Calu3 (cell line): ENCODE measurements at regions not wholly inside any gene's neighbourhood (a gene's known extent, or its start where the extent isn't known, plus 50 kb on each side); places are given as distances from the start of the nearest gene placed in this dataset.

ENCODE experiments used
- BruUV-seq: library from RNA; stranded (reverse); fragments of 400-500 nt; replicated peaks from 2 replicates; lab custom pipeline; 2021; lab: Mats Ljungman, UMichigan
- CTCF ChIA-PET: fragments of 300-600 bp; sonication (Branson Sonifier 250); formaldehyde crosslinking; loops from one replicate; lab custom pipeline; 2022; ENCODE audit warnings: antibody characterized with exemption; lab: Charles Lee
- DNase-seq: peaks from one replicate; pipeline ENCODE4 v3.0.0; 2022
- H3K27ac Mint-ChIP-seq: one replicate; pipeline ENCODE4 v1.8.0; 2022; ENCODE audit warnings: mixed read lengths; ENCODE audit not compliant: unreplicated experiment
- H3K27me3 Mint-ChIP-seq: one replicate; pipeline ENCODE4 v1.8.0; 2022; ENCODE audit warnings: mixed read lengths; ENCODE audit not compliant: unreplicated experiment
- H3K36me3 Mint-ChIP-seq: one replicate; pipeline ENCODE4 v1.8.0; 2022; ENCODE audit warnings: mild to moderate bottlenecking, moderate library complexity, mixed read lengths; ENCODE audit not compliant: insufficient read depth, unreplicated experiment
- H3K4me1 Mint-ChIP-seq: one replicate; pipeline ENCODE4 v1.8.0; 2022; ENCODE audit warnings: mild to moderate bottlenecking, low read depth, mixed read lengths; ENCODE audit not compliant: unreplicated experiment
- H3K4me3 Mint-ChIP-seq: one replicate; pipeline ENCODE4 v1.8.0; 2022; ENCODE audit warnings: mild to moderate bottlenecking, low read depth, moderate library complexity, mixed read lengths; ENCODE audit not compliant: unreplicated experiment
- H3K9me3 Mint-ChIP-seq: one replicate; pipeline ENCODE4 v1.8.0; 2022; ENCODE audit warnings: low read depth, mixed read lengths; ENCODE audit not compliant: unreplicated experiment
- intact Hi-C: fragments of 100-400 bp; cut with micrococcal nuclease; formaldehyde crosslinking; loops from one replicate; pipeline ENCODE4 v1.10.0; 2022; ENCODE audit not compliant: unreplicated experiment
- TF ChIP-seq, protein P1 (sequence below): fragments of 200-600 bp; IDR thresholded peaks from one replicate; pipeline ENCODE4 v1.8.0; 2022; ENCODE audit warnings: antibody characterized with exemption; ENCODE audit not compliant: unreplicated experiment

DNA sequence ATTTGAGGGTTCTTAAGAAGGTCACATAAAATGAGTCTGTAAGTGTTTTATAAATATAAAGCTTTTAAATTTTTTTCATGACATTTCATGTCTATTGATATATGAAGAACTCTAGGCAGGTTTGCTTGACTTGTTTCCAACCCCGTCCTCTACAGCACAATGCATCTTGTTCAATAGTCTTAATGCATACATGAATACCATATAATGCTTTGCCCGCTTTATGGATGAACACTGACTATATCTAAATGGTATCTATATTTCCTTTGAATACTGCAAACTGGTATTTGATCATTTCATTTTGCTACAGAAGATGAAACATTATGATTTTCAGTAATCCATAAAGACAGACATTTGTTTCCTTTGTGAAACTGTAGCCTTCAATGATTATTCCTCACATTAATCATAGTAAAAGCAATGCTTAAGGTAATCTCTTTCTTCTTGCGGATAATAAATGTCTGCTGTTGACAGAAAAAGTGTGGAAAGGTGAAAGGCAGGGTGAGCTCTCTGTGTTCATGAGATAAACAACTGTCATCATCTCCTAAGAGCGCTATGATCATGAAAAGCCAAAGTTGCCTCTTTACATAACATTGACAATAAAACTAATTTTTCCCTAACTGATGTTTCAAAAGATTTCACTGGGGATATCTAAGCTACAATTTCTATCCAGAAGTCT lies 645.1 kb downstream of the CDH8 start:
- peaks cover 9% of the 10 kb centered on the region for H3K9me3 Mint-ChIP-seq
- CTCF ChIA-PET: no interaction called here
- H3K36me3 Mint-ChIP-seq: no peaks in the 10 kb centered on the region
- intact Hi-C loops: no loop called here
- no peaks in the 10 kb centered on the region for H3K4me1 Mint-ChIP-seq
- TF ChIP-seq, protein P1, sequence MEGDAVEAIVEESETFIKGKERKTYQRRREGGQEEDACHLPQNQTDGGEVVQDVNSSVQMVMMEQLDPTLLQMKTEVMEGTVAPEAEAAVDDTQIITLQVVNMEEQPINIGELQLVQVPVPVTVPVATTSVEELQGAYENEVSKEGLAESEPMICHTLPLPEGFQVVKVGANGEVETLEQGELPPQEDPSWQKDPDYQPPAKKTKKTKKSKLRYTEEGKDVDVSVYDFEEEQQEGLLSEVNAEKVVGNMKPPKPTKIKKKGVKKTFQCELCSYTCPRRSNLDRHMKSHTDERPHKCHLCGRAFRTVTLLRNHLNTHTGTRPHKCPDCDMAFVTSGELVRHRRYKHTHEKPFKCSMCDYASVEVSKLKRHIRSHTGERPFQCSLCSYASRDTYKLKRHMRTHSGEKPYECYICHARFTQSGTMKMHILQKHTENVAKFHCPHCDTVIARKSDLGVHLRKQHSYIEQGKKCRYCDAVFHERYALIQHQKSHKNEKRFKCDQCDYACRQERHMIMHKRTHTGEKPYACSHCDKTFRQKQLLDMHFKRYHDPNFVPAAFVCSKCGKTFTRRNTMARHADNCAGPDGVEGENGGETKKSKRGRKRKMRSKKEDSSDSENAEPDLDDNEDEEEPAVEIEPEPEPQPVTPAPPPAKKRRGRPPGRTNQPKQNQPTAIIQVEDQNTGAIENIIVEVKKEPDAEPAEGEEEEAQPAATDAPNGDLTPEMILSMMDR: no peak
- no peak overlapping the region for H3K27ac Mint-ChIP-seq
- no TSS peak for BruUV-seq
- H3K4me3 Mint-ChIP-seq: no peak overlapping the region
- H3K27me3 Mint-ChIP-seq: no peaks in the 10 kb centered on the region
- DNase-seq: no peak

DNA sequence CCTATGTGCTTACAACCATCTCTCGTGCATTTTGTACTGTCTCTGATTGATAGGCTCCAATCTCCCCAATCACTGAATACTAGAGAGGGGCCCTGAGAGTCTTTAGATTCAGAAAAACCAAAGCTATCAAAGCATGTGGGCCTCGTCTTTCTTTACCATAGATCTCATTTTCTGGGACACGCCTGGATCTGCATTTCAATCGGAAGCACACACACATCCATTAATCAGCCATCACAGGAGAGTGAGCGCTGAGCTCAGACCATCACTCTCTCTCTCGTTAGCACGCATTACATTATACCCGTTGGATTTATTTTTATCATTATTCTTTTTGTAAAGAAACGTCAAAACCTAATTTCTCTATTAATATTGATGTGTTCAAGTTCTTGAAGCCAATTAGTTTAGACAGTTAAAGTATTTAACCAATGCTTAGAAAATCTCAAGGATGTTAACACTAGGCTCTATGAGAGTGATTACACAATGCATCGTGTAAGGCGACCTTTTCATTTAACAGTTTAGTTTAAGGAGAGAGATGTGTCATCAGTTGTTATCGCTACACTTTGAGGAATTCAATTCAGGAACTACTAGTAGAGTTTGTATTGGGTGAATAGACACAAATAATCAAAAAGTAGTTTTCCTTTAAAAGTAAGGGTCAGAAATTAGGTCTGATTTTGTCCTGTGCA lies 650.7 kb downstream of the CDH8 start:
- TF ChIP-seq, protein P1: no peak
- no peak overlapping the region for H3K4me3 Mint-ChIP-seq
- BruUV-seq: no TSS peak
- intact Hi-C loops: no loop called here
- H3K9me3 Mint-ChIP-seq: peaks cover 18% of the 10 kb centered on the region
- no peaks in the 10 kb centered on the region for H3K36me3 Mint-ChIP-seq
- no peak overlapping the region for H3K27ac Mint-ChIP-seq
- H3K4me1 Mint-ChIP-seq: no peaks in the 10 kb centered on the region
- H3K27me3 Mint-ChIP-seq: no peaks in the 10 kb centered on the region
- CTCF ChIA-PET: no interaction called here
- DNase-seq: no peak

DNA sequence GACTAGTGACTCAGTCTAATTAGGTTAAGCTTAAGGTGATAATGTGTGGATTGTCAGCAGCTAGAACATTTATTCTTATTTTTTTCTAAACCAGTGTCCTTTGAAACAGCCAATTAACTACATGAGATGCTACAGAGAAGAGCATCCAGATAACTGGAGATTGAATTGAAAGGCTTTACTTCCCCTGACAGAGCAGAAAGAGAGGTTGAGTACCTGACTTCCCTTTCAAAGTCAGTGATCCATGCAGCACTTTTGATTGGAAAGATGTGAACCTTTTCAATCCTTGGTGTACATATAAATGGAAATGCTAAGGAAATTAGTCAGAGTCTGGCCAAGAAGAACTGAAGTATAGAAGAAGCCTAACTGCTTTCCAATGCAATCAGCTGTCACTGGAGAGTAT lies 653.8 kb downstream of the CDH8 start:
- no peak overlapping the region for H3K27ac Mint-ChIP-seq
- H3K4me1 Mint-ChIP-seq: no peaks in the 10 kb centered on the region
- no peak overlapping the region for H3K4me3 Mint-ChIP-seq
- CTCF ChIA-PET: no interaction called here
- intact Hi-C loops: no loop called here
- BruUV-seq: no TSS peak
- H3K9me3 Mint-ChIP-seq: peaks cover 27% of the 10 kb centered on the region
- TF ChIP-seq, protein P1: no peak
- H3K27me3 Mint-ChIP-seq: no peaks in the 10 kb centered on the region
- no peaks in the 10 kb centered on the region for H3K36me3 Mint-ChIP-seq
- no peak for DNase-seq

DNA sequence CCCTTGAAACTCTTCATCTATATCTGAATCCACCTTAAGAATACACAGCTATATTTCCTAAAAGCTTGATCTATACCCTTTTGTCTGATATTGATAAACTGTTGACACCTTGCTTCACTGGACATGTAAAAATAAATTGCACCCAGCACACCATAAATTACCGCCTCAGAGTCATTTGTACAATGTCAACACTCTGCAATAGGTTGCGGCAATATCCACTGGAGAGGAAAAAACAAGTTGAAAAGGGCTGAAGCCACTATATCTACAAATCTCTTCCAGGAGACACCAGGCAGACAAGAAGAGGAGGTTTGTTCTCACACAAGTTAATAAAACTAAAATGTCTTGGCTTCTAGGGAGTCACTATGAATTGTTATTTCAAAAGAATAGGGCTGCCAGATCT lies 656.9 kb downstream of the CDH8 start:
- H3K4me1 Mint-ChIP-seq: no peaks in the 10 kb centered on the region
- DNase-seq: no peak
- peaks cover 23% of the 10 kb centered on the region for H3K9me3 Mint-ChIP-seq
- CTCF ChIA-PET: no interaction called here
- no TSS peak for BruUV-seq
- intact Hi-C loops: no loop called here
- no peaks in the 10 kb centered on the region for H3K36me3 Mint-ChIP-seq
- TF ChIP-seq, protein P1: no peak
- H3K27ac Mint-ChIP-seq: no peak overlapping the region
- no peak overlapping the region for H3K4me3 Mint-ChIP-seq
- H3K27me3 Mint-ChIP-seq: no peaks in the 10 kb centered on the region
